H9 (cell line): ENCODE measurements at regions not wholly inside any gene's neighbourhood (a gene's known extent, or its start where the extent isn't known, plus 50 kb on each side); places are given as distances from the start of the nearest gene placed in this dataset.

Experiments
- DNase-seq: peaks from one replicate; pipeline ENCODE4 v3.0.0-alpha.2; 2017
- H2AFZ ChIP-seq: one replicate; pipeline ENCODE4 v1.6.1; 2013; ENCODE audit warnings: mild to moderate bottlenecking, low read length, control low read depth, moderate library complexity
- H2AK5ac ChIP-seq: 2 replicates; pipeline ENCODE4 v1.6.1; 2013; ENCODE audit warnings: low read length, control low read depth, mixed read lengths; ENCODE audit not compliant: insufficient read length
- H2BK120ac ChIP-seq: one replicate; pipeline ENCODE4 v1.6.1; 2013; ENCODE audit warnings: low read depth, mild to moderate bottlenecking, low read length, control low read depth, inconsistent platforms; ENCODE audit not compliant: poor library complexity, severe bottlenecking
- H2BK12ac ChIP-seq: 2 replicates; pipeline ENCODE4 v1.6.1; 2013; ENCODE audit warnings: low read length, control low read depth, mixed read lengths, low read depth; ENCODE audit not compliant: insufficient read length
- H2BK15ac ChIP-seq: 2 replicates; pipeline ENCODE4 v1.6.1; 2013; ENCODE audit warnings: low read depth, low read length, control low read depth
- H2BK20ac ChIP-seq: one replicate; pipeline ENCODE4 v1.6.1; 2013; ENCODE audit warnings: low read depth, mild to moderate bottlenecking, low read length, control low read depth, inconsistent platforms; ENCODE audit not compliant: poor library complexity, severe bottlenecking
- H2BK5ac ChIP-seq: 2 replicates; pipeline ENCODE4 v1.6.1; 2013; ENCODE audit warnings: low read length, control low read depth, mixed read lengths; ENCODE audit not compliant: insufficient read length
- H3K14ac ChIP-seq: 2 replicates; pipeline ENCODE4 v1.6.1; 2013; ENCODE audit warnings: low read length, control low read depth; ENCODE audit not compliant: insufficient read depth
- H3K18ac ChIP-seq: 2 replicates; pipeline ENCODE4 v1.6.1; 2013; ENCODE audit warnings: low read depth, mild to moderate bottlenecking, mixed read lengths, low read length, control low read depth; ENCODE audit not compliant: insufficient read length
- H3K23ac ChIP-seq: 2 replicates; pipeline ENCODE4 v1.6.1; 2013; ENCODE audit warnings: low read length, control low read depth, mixed read lengths, low read depth; ENCODE audit not compliant: insufficient read length
- H3K23me2 ChIP-seq: 2 replicates; pipeline ENCODE4 v1.6.1; 2013; ENCODE audit warnings: low read depth, mild to moderate bottlenecking, mixed read lengths, low read length, control low read depth; ENCODE audit not compliant: insufficient read length, poor library complexity, severe bottlenecking
- H3K27ac ChIP-seq: 2 replicates; pipeline ENCODE4 v1.5.1; 2013; ENCODE audit warnings: low read length, control low read depth, mixed read lengths, low read depth; ENCODE audit not compliant: insufficient read length
- H3K27me3 ChIP-seq: 2 replicates; pipeline ENCODE4 v1.6.1; 2013; ENCODE audit warnings: low read length, control low read depth, inconsistent platforms; ENCODE audit not compliant: insufficient read depth
- H3K4ac ChIP-seq: 2 replicates; pipeline ENCODE4 v1.6.1; 2013; ENCODE audit warnings: low read depth, mild to moderate bottlenecking, control low read depth, inconsistent platforms, low read length, moderate library complexity
- H3K4me1 ChIP-seq: 2 replicates; pipeline ENCODE4 v1.6.1; 2013; ENCODE audit warnings: low read length, control low read depth, inconsistent platforms; ENCODE audit not compliant: insufficient read depth
- H3K4me2 ChIP-seq: 2 replicates; pipeline ENCODE4 v1.6.1; 2013; ENCODE audit warnings: low read length, control low read depth, mixed read lengths; ENCODE audit not compliant: insufficient read length, insufficient read depth
- H3K56ac ChIP-seq: 2 replicates; pipeline ENCODE4 v1.6.1; 2013; ENCODE audit warnings: low read depth, mild to moderate bottlenecking, mixed read lengths, low read length, control low read depth; ENCODE audit not compliant: insufficient read length
- H3K79me1 ChIP-seq: 2 replicates; pipeline ENCODE4 v1.6.1; 2013; ENCODE audit warnings: low read depth, mild to moderate bottlenecking, moderate library complexity, low read length, control low read depth, inconsistent platforms; ENCODE audit not compliant: insufficient read depth, poor library complexity, severe bottlenecking
- H3K79me2 ChIP-seq: 2 replicates; pipeline ENCODE4 v1.6.1; 2013; ENCODE audit warnings: low read length, control low read depth, inconsistent platforms; ENCODE audit not compliant: insufficient read depth
- H3K9ac ChIP-seq: 2 replicates; pipeline ENCODE4 v1.6.1; 2013; ENCODE audit warnings: low read length, control low read depth, mixed read lengths; ENCODE audit not compliant: insufficient read length; ENCODE audit errors: extremely low read depth
- H3K9me3 ChIP-seq: one replicate; pipeline ENCODE4 v1.6.1; 2013; ENCODE audit warnings: low read depth, low read length, inconsistent platforms; ENCODE audit not compliant: control insufficient read depth
- H3T11ph ChIP-seq: one replicate; pipeline ENCODE4 v1.6.1; 2013; ENCODE audit warnings: mild to moderate bottlenecking, low read length, control low read depth, inconsistent platforms
- H4K20me1 ChIP-seq: one replicate; pipeline ENCODE4 v1.6.1; 2013; ENCODE audit not compliant: control insufficient read depth, insufficient read length, insufficient read depth
- H4K5ac ChIP-seq: 2 replicates; pipeline ENCODE4 v1.6.1; 2013; ENCODE audit warnings: low read depth, mild to moderate bottlenecking, mixed read lengths, low read length, control low read depth; ENCODE audit not compliant: insufficient read length
- H4K8ac ChIP-seq: replicated peaks from 2 replicates; pipeline ENCODE4 v1.6.1; 2013; ENCODE audit warnings: low read length, control low read depth, mixed read lengths, low read depth; ENCODE audit not compliant: insufficient read length
- H4K91ac ChIP-seq: 2 replicates; pipeline ENCODE4 v1.6.1; 2013; ENCODE audit warnings: low read depth, mild to moderate bottlenecking, moderate library complexity, mixed read lengths, low read length, control low read depth; ENCODE audit not compliant: insufficient read length
- H3K27ac Mint-ChIP-seq, 3 experiments: 2 replicates in 2 of 3; 3 replicates in 1 of 3; pipeline ENCODE4 v1.8.0; 2020 to 2021; ENCODE audit warnings: mixed read lengths in 3 of 3, mild to moderate bottlenecking in 1 of 3, moderate library complexity in 1 of 3
- H3K27me3 Mint-ChIP-seq: 2 replicates; pipeline ENCODE4 v1.8.0; 2021; ENCODE audit warnings: low read depth, mild to moderate bottlenecking, moderate library complexity, mixed read lengths
- H3K36me3 Mint-ChIP-seq, 3 experiments: 2 replicates in 2 of 3; 3 replicates in 1 of 3; pipeline ENCODE4 v1.8.0; 2020 to 2021; ENCODE audit warnings: low read depth in 3 of 3, mixed read lengths in 3 of 3; ENCODE audit not compliant: insufficient read depth in 1 of 3
- H3K4me1 Mint-ChIP-seq, 2 experiments: 2 replicates each; pipeline ENCODE4 v1.8.0; 2020; ENCODE audit warnings: mixed read lengths in 2 of 2
- H3K4me3 Mint-ChIP-seq, 2 experiments: 2 replicates in 1 of 2; 3 replicates in 1 of 2; pipeline ENCODE4 v1.8.0; 2020 to 2021; ENCODE audit warnings: mild to moderate bottlenecking in 2 of 2, mixed read lengths in 2 of 2, moderate library complexity in 1 of 2
- H3K9me3 Mint-ChIP-seq, 2 experiments: 2 replicates in 1 of 2; 3 replicates in 1 of 2; pipeline ENCODE4 v1.8.0; 2020; ENCODE audit warnings: mild to moderate bottlenecking in 2 of 2, mixed read lengths in 2 of 2, moderate library complexity in 1 of 2
- CTCF ChIP-seq: fragments of 200-600 bp; sonication (generic); conservative IDR thresholded peaks from 3 replicates; pipeline ENCODE4 v1.8.0; 2021; ENCODE audit warnings: antibody characterized with exemption, mild to moderate bottlenecking
- WGBS: extraction: QIAGEN DNeasy Blood & Tissue Kit; methylation state at CpG from one replicate; pipeline ENCODE4 v1.1.7; 2013; ENCODE audit warnings: missing lambda C conversion rate, low lambda C conversion rate, mixed read lengths; ENCODE audit not compliant: insufficient read length; ENCODE audit errors: extremely low coverage; 5-methylcytosine and 5-hydroxymethylcytosine counted together

DNA sequence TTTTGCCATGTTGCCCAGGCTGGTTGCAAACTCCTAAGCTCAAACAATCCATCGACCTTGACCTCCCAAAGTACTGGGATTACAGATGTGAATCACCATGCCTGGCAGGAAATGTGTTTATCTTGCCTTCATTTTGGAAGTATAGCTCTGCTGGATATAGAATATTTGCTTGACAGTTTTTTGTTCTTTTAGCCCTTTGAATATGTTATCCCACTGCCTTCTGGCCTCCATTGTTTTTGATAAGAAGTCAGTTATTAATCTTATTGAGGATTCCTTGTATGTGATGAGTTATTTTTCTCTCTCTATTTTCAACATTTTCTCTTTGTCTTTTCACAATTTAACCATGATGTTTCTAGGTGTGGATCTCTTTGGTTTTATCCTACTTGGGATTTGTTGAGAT, 112.9 kb upstream of the RAB3GAP2 start:
- Histone ChIP-seq H2BK20ac (no peak overlapping the region), H4K5ac (no peak overlapping the region), H3K23me2 (no peaks in the 10 kb centered on the region), H3K27ac (no peak overlapping the region), H2BK120ac (no peak overlapping the region), H4K8ac (no peak overlapping the region), H3K79me2 (no peaks in the 10 kb centered on the region), H3K27me3 (no peaks in the 10 kb centered on the region), H2BK5ac (no peak overlapping the region), H3K9ac (no peak overlapping the region), H3K56ac (no peak overlapping the region), H3T11ph (no peak overlapping the region), H4K91ac (no peak overlapping the region), H3K14ac (no peak overlapping the region), H3K4ac (no peak overlapping the region), H3K79me1 (no peaks in the 10 kb centered on the region), H3K4me1 (peaks cover 4% of the 10 kb centered on the region; the same call in 1 of the 2 replicates), H2AFZ (no peak overlapping the region), H2BK15ac (no peak overlapping the region), H2AK5ac (no peak overlapping the region), H4K20me1 (no peaks in the 10 kb centered on the region), H3K23ac (no peak overlapping the region), H2BK12ac (no peak overlapping the region), H3K9me3 (no peaks in the 10 kb centered on the region), H3K18ac (no peak overlapping the region), H3K4me2 (no peak overlapping the region)
- WGBS = no CpG with 5 or more reads among the region's 1 CpG
- Mint-ChIP-seq H3K36me3 (peaks cover 6 to 27% (median 8%) of the 10 kb centered on the region in 3 experiments), H3K4me3 (no peak overlapping the region), H3K27ac (no peak overlapping the region), H3K27me3 (peaks cover 2% of the 10 kb centered on the region), H3K4me1 (peaks cover 24 to 39% of the 10 kb centered on the region in 2 experiments), H3K9me3 (peaks cover 15 to 25% of the 10 kb centered on the region in 2 experiments)
- no peak for DNase-seq
- TF ChIP-seq CTCF = no peak
